ENCODE measurements at regions not wholly inside any gene's neighbourhood (a gene's known extent, or its start where the extent isn't known, plus 50 kb on each side); places are given as distances from the start of the nearest gene placed in this dataset.

- DNase-seq, result no peak
These were observed 957.9 kb upstream of the ADGRL2 start for GRCh38 chr1:80842796-80843195.

GRCh38 chr1:80841261-80841660 lies 959.5 kb upstream of the ADGRL2 start:
- DNase-seq, result no peak

- no peak for DNase-seq
These were observed 963.7 kb upstream of the ADGRL2 start for GRCh38 chr1:80837066-80837465.

GRCh38 chr1:80836505-80836904 lies 964.2 kb upstream of the ADGRL2 start:
- no peak for DNase-seq

GRCh38 chr1:80827666-80828065 lies 973.1 kb upstream of the ADGRL2 start:
- peak; percentile 44 for DNase-seq

- DNase-seq, result no peak
These were observed 975.7 kb upstream of the ADGRL2 start for GRCh38 chr1:80825067-80825466.

- no peak for DNase-seq
These were observed 982.5 kb upstream of the ADGRL2 start for GRCh38 chr1:80818211-80818610.

- peak; percentile 77 for DNase-seq
These were observed 992.8 kb upstream of the ADGRL2 start for GRCh38 chr1:80807981-80808380.

- no peak for DNase-seq
These were observed 994.3 kb upstream of the ADGRL2 start for GRCh38 chr1:80806431-80806830.

- DNase-seq, result no peak
These were observed 999.0 kb upstream of the ADGRL2 start for GRCh38 chr1:80801695-80802094.

- no peak for DNase-seq
These were observed 1001.3 kb upstream of the ADGRL2 start for GRCh38 chr1:80799457-80799856.

- no peak for DNase-seq
These were observed 1021.5 kb upstream of the ADGRL2 start for GRCh38 chr1:80779275-80779674.

GRCh38 chr1:80778094-80778840 lies 1022.5 kb upstream of the ADGRL2 start:
- DNase-seq, result no peak

GRCh38 chr1:80776266-80776665 lies 1024.5 kb upstream of the ADGRL2 start:
- DNase-seq, result no peak

GRCh38 chr1:80769208-80769750 lies 1031.5 kb upstream of the ADGRL2 start:
- no peak for DNase-seq

- DNase-seq, result no peak
These were observed 1033.0 kb upstream of the ADGRL2 start for GRCh38 chr1:80767711-80768110.

GRCh38 chr1:80759354-80759753 lies 1041.4 kb upstream of the ADGRL2 start:
- no peak for DNase-seq

GRCh38 chr1:80755944-80756343 lies 1044.8 kb upstream of the ADGRL2 start:
- no peak for DNase-seq

GRCh38 chr1:80751204-80751603 lies 1049.5 kb upstream of the ADGRL2 start:
- DNase-seq, result no peak

GRCh38 chr1:80731241-80731894 lies 1069.4 kb upstream of the ADGRL2 start:
- DNase-seq, result peak; percentile 63

GRCh38 chr1:80722611-80723010 lies 1078.1 kb upstream of the ADGRL2 start:
- no peak for DNase-seq

- no peak for DNase-seq
These were observed 1094.2 kb upstream of the ADGRL2 start for GRCh38 chr1:80706526-80706925.

GRCh38 chr1:80678438-80678837 lies 1122.3 kb upstream of the ADGRL2 start:
- no peak for DNase-seq

- no peak for DNase-seq
These were observed 1125.3 kb upstream of the ADGRL2 start for GRCh38 chr1:80675454-80675853.
